ENCODE measurements at regions not wholly inside any gene's neighbourhood (a gene's known extent, or its start where the extent isn't known, plus 50 kb on each side); places are given as distances from the start of the nearest gene placed in this dataset.

GRCh38 chr1:14520514-14521163 is 77.8 kb upstream of the KAZN start:
- TF ChIP-seq CTCF (IDR thresholded peaks at IDR 0.05; ENCODE audit: low read length, missing control alignments), result no peak
- no peak overlapping the region for H3K4me3 ChIP-seq (replicated peaks; ENCODE audit: low read depth, low read length)
- DNase-seq (ENCODE audit: low read depth), result no peak

GRCh38 chr1:14521622-14522021 is 76.9 kb upstream of the KAZN start:
- TF ChIP-seq CTCF (IDR thresholded peaks at IDR 0.05; ENCODE audit: low read length, missing control alignments), result no peak
- DNase-seq (ENCODE audit: low read depth), result peak; percentile 44
- no peak overlapping the region for H3K4me3 ChIP-seq (replicated peaks; ENCODE audit: low read depth, low read length)

DNA sequence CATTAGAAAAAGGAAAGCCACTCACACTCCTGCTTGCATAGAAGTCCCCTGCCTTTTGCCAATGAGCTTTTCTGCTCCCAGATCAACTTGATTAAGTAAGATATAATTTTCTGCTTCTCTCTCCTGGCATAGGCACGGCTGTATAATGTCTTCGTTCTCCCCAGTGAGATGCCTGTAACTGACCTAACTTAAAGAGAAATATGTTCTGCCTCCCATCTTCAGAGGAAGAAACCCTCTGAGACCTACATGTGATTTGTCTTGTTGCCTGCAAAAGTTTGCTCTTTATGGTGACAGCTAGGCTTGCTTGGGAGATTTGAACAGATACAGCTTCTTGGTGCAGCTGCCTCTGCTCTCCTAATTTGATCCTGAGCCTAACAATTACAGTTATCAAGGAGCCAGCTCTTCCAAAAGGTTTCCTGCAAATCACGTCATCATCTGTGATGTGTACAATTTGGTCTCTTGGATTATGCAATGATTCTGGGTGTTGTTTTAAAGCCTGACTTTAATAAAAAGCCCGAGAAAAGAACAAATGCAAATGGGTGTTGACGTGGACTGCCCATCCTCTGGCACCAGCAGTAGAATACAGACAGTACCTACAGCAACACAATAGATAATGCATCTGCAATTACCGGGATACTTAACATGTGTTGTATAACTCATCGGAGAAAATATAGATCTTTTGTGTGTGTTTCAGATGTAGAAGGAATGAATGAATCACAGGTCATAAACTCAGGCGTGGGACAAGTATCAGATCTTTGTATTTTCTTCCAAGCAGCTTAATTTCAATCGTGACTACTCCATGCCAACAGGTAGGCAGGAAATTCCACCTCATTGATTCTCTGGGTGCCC is 76.2 kb upstream of the KAZN start:
- TF ChIP-seq CTCF (IDR thresholded peaks at IDR 0.05; ENCODE audit: low read length, missing control alignments), result no peak
- peak; percentile 89 for DNase-seq (ENCODE audit: low read depth)
- H3K4me3 ChIP-seq (replicated peaks; ENCODE audit: low read depth, low read length), result no peak overlapping the region

DNA sequence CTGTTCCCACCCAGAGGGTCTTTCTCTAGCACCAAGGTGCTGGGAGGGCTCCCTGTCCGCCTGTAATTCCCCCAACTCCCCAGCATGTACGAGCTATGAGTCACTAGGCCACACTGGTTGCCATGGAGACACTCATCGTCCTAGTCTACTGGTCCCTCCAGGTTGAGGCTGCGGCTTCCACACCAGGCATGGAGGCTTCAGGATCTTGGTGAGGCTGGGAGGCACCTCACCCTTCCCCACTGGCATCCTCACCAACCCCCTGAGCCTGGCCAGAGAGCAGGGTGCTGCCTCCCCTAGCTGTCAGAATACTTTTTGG is 75.6 kb upstream of the KAZN start:
- DNase-seq (ENCODE audit: low read depth), result peak; percentile 82
- H3K4me3 ChIP-seq (replicated peaks; ENCODE audit: low read depth, low read length), result no peak overlapping the region
- TF ChIP-seq CTCF (IDR thresholded peaks at IDR 0.05; ENCODE audit: low read length, missing control alignments), result no peak

GRCh38 chr1:14524826-14525636 is 73.5 kb upstream of the KAZN start:
- TF ChIP-seq CTCF (IDR thresholded peaks at IDR 0.05; ENCODE audit: low read length, missing control alignments), result no peak
- no peak for DNase-seq (ENCODE audit: low read depth)
- no peak overlapping the region for H3K4me3 ChIP-seq (replicated peaks; ENCODE audit: low read depth, low read length)

DNA sequence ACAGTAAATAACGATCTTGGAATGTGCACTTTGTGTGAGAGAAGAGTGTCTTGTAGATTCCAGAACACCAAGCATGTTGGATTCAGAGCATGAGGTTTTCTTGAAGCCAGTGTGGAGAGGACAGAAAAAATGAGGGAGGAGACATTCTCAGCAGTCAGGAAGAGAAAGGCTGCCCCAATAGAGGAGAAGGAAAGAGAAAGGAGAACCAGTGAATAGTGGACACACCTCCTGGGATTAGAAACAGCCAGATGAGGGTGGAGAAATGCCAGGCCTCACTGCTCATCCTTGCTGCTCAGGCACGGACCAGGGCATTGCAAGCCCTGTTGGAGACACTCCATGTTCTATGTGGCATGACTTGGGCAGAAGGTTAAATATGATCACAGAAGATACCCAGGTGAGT is 69.0 kb upstream of the KAZN start:
- DNase-seq (ENCODE audit: low read depth), result no peak
- no peak overlapping the region for H3K4me3 ChIP-seq (replicated peaks; ENCODE audit: low read depth, low read length)
- TF ChIP-seq CTCF (IDR thresholded peaks at IDR 0.05; ENCODE audit: low read length, missing control alignments), result no peak
